KMS-11 (cell line): ENCODE measurements at regions not wholly inside any gene's neighbourhood (a gene's known extent, or its start where the extent isn't known, plus 50 kb on each side); places are given as distances from the start of the nearest gene placed in this dataset.

ENCODE experiments used
- H2AFZ ChIP-seq: fragments of 200-600 bp; sonication (generic); 2 replicates; pipeline ENCODE4 v1.6.1; 2016; ENCODE audit warnings: antibody characterized with exemption, mixed run types, low read depth
- H3K27ac ChIP-seq: fragments of 200-600 bp; sonication (generic); 2 replicates; pipeline ENCODE4 v1.6.1; 2016; ENCODE audit warnings: mild to moderate bottlenecking, mixed run types
- H3K27me3 ChIP-seq: fragments of 200-600 bp; sonication (generic); 2 replicates; pipeline ENCODE4 v1.6.1; 2017; ENCODE audit warnings: mild to moderate bottlenecking, low read depth, mixed run types, moderate library complexity; ENCODE audit not compliant: insufficient read depth
- H3K36me3 ChIP-seq: fragments of 200-600 bp; sonication (generic); 2 replicates; pipeline ENCODE4 v1.6.1; 2017; ENCODE audit warnings: mild to moderate bottlenecking, mixed run types; ENCODE audit not compliant: insufficient read depth
- H3K4me1 ChIP-seq: fragments of 200-600 bp; sonication (generic); 2 replicates; pipeline ENCODE4 v1.6.1; 2016; ENCODE audit warnings: mild to moderate bottlenecking, low read depth, mixed run types; ENCODE audit not compliant: poor library complexity, severe bottlenecking
- H3K4me2 ChIP-seq: fragments of 200-600 bp; sonication (generic); 2 replicates; pipeline ENCODE4 v1.7.0; 2016; ENCODE audit warnings: mild to moderate bottlenecking, mixed run types
- H3K4me3 ChIP-seq: fragments of 200-600 bp; sonication (generic); IDR thresholded peaks from 2 replicates; pipeline ENCODE4 v1.6.1; 2017; ENCODE audit warnings: low read depth, low read length, mixed read lengths; ENCODE audit not compliant: insufficient read depth
- H3K79me2 ChIP-seq: fragments of 200-600 bp; sonication (generic); 2 replicates; pipeline ENCODE4 v1.6.1; 2016; ENCODE audit warnings: low read depth, mixed run types; ENCODE audit not compliant: insufficient read depth
- H3K9ac ChIP-seq: fragments of 200-600 bp; sonication (generic); 2 replicates; pipeline ENCODE4 v1.6.1; 2016; ENCODE audit warnings: mild to moderate bottlenecking, mixed run types
- H4K20me1 ChIP-seq: fragments of 200-600 bp; sonication (generic); 2 replicates; pipeline ENCODE4 v1.6.1; 2016; ENCODE audit warnings: mild to moderate bottlenecking, mixed run types; ENCODE audit not compliant: insufficient read depth
- TF ChIP-seq, protein P1 (sequence below): fragments of 200-600 bp; sonication (generic); conservative IDR thresholded peaks from 2 replicates; pipeline ENCODE4 v1.6.1; 2017; ENCODE audit warnings: low read depth, mild to moderate bottlenecking, antibody characterized with exemption, low read length, moderate library complexity, mixed read lengths

DNA sequence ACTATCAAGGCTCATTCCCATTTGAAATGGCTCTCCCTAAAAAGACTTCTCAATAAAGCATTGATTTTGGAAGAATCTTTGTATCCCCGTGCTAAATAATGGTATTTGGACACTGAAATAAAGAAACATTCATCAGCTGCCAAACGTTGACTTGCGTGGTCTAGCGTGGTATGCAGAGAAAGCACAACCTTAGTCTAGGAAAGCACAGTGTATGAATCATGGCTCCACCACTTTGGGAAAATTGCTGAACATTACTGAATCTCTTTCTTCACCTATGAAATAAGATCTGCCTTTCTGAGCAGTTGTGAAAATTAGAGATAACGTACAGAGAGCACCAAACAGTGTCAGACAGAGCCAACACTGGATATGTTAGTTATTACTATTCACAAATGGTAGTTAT lies 353.9 kb downstream of the SS18 start:
- no peak overlapping the region for H3K27ac ChIP-seq
- no peaks in the 10 kb centered on the region for H3K27me3 ChIP-seq
- H2AFZ ChIP-seq, result no peak overlapping the region
- H3K9ac ChIP-seq, result no peak overlapping the region
- no peaks in the 10 kb centered on the region for H3K36me3 ChIP-seq
- no peaks in the 10 kb centered on the region for H3K4me1 ChIP-seq
- H4K20me1 ChIP-seq, result no peaks in the 10 kb centered on the region
- H3K4me2 ChIP-seq, result no peak overlapping the region
- H3K4me3 ChIP-seq, result no peak overlapping the region
- TF ChIP-seq, protein P1, sequence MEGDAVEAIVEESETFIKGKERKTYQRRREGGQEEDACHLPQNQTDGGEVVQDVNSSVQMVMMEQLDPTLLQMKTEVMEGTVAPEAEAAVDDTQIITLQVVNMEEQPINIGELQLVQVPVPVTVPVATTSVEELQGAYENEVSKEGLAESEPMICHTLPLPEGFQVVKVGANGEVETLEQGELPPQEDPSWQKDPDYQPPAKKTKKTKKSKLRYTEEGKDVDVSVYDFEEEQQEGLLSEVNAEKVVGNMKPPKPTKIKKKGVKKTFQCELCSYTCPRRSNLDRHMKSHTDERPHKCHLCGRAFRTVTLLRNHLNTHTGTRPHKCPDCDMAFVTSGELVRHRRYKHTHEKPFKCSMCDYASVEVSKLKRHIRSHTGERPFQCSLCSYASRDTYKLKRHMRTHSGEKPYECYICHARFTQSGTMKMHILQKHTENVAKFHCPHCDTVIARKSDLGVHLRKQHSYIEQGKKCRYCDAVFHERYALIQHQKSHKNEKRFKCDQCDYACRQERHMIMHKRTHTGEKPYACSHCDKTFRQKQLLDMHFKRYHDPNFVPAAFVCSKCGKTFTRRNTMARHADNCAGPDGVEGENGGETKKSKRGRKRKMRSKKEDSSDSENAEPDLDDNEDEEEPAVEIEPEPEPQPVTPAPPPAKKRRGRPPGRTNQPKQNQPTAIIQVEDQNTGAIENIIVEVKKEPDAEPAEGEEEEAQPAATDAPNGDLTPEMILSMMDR, result no peak
- H3K79me2 ChIP-seq, result no peaks in the 10 kb centered on the region

DNA sequence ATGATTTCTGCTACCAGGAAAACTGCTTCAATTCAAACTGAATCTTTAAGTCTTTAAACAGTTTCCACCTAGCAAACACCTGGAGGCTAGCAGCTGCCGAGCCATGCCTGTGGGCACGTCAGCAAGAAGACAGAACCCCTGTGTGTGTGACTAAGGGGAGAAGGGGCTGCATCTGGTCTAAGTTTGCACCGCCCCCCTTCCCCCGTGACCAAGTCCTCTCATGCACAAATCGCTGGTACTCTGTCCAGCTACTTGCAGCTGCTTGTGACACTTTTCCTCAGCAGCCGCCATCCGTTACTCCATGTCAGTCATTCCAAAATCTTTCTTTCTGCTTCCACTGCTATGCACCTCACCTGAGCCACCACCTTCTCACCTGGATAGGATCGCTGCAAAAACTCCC lies 355.0 kb downstream of the SS18 start:
- H3K4me3 ChIP-seq, result no peak overlapping the region
- TF ChIP-seq, protein P1, result no peak
- H4K20me1 ChIP-seq, result no peaks in the 10 kb centered on the region
- no peak overlapping the region for H2AFZ ChIP-seq
- no peaks in the 10 kb centered on the region for H3K36me3 ChIP-seq
- H3K27me3 ChIP-seq, result no peaks in the 10 kb centered on the region
- no peak overlapping the region for H3K9ac ChIP-seq
- H3K4me2 ChIP-seq, result no peak overlapping the region
- H3K4me1 ChIP-seq, result no peaks in the 10 kb centered on the region
- H3K79me2 ChIP-seq, result no peaks in the 10 kb centered on the region
- H3K27ac ChIP-seq, result no peak overlapping the region

DNA sequence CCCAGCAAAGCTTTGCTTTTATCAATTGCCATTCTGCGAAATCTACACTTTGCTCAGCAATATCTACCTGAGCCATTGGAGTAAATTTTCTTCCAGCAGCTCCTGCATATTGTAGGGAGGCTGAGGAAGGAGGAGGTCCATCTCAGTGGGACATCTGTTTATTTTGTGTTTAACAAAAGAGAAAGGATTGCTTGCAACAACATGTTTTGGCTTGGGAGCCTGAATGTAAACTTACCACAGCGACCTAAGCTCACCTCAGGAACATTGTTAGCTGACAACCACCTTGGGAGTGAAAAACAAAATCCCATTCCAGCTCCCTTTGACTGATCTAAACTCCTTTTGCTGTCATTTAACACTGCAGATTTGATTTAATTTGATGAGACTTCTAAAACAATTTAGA lies 356.1 kb downstream of the SS18 start:
- no peaks in the 10 kb centered on the region for H3K27me3 ChIP-seq
- no peak overlapping the region for H3K4me2 ChIP-seq
- no peak overlapping the region for H3K4me3 ChIP-seq
- no peak overlapping the region for H3K27ac ChIP-seq
- H3K9ac ChIP-seq, result no peak overlapping the region
- H3K79me2 ChIP-seq, result no peaks in the 10 kb centered on the region
- no peak overlapping the region for H2AFZ ChIP-seq
- H3K36me3 ChIP-seq, result no peaks in the 10 kb centered on the region
- no peaks in the 10 kb centered on the region for H4K20me1 ChIP-seq
- TF ChIP-seq, protein P1, result no peak
- H3K4me1 ChIP-seq, result no peaks in the 10 kb centered on the region

DNA sequence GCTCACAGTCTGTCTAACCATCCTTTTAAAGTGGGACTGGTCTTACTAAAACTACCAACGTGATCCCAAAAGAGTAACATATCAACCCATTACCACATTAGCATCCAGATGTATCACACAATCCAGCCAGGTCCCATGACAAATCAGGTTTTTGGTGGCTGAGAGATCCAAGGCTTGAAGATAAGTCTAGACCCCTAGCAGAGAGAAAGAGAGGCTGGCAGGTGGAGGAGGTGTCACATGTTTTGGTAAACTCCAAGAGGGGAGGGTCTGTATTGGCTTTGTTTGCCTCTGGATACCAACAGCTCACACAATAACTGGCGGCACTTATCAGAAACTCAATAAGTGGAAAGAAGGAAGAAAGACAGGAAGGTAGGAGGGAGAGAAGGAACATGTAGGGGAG lies 357.6 kb downstream of the SS18 start:
- Histone ChIP-seq H2AFZ (no peak overlapping the region), H3K79me2 (no peaks in the 10 kb centered on the region), H3K4me1 (no peaks in the 10 kb centered on the region), H3K27ac (no peak overlapping the region), H3K27me3 (no peaks in the 10 kb centered on the region), H4K20me1 (no peaks in the 10 kb centered on the region), H3K9ac (no peak overlapping the region), H3K4me3 (no peak overlapping the region), H3K36me3 (no peaks in the 10 kb centered on the region), H3K4me2 (no peak overlapping the region)
- TF ChIP-seq, protein P1, result no peak

DNA sequence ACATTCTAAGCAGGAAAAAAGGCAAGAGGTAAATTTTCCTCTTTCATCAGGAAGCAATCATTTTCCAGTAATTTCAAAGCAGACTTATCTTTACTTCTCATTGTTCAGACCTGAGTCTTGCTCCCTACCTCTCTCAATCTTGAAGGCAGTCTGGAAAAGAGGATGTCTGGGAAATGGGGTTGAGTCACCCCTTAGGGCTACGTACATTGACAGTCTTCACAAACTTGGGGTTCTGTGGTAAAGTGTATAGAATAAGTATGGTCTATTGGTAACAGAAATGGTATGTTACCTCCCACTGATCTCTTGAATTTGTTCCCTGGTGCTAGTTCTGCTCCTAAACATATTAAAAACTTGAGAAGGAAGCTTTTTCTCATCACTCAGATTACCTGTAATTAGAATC lies 361.3 kb downstream of the SS18 start:
- TF ChIP-seq, protein P1, result no peak
- H3K79me2 ChIP-seq, result no peaks in the 10 kb centered on the region
- H3K4me1 ChIP-seq, result no peaks in the 10 kb centered on the region
- no peak overlapping the region for H3K4me2 ChIP-seq
- H3K36me3 ChIP-seq, result no peaks in the 10 kb centered on the region
- no peaks in the 10 kb centered on the region for H4K20me1 ChIP-seq
- H3K27me3 ChIP-seq, result no peaks in the 10 kb centered on the region
- no peak overlapping the region for H2AFZ ChIP-seq
- H3K4me3 ChIP-seq, result no peak overlapping the region
- no peak overlapping the region for H3K27ac ChIP-seq
- no peak overlapping the region for H3K9ac ChIP-seq
